Endothelial cell (in vitro differentiated cells): ENCODE measurements at regions not wholly inside any gene's neighbourhood (a gene's known extent, or its start where the extent isn't known, plus 50 kb on each side); places are given as distances from the start of the nearest gene placed in this dataset.

Experiments
- DNase-seq: peaks from one replicate; pipeline ENCODE4 v3.0.0; 2021; ENCODE audit warnings: low spot score
- H3K27ac Mint-ChIP-seq: one replicate; pipeline ENCODE4 v1.8.0; 2021; ENCODE audit warnings: mixed read lengths, inconsistent platforms; ENCODE audit not compliant: unreplicated experiment
- H3K27me3 Mint-ChIP-seq: one replicate; pipeline ENCODE4 v1.8.0; 2021; ENCODE audit warnings: mild to moderate bottlenecking, moderate library complexity, mixed read lengths, inconsistent platforms; ENCODE audit not compliant: unreplicated experiment
- H3K36me3 Mint-ChIP-seq: one replicate; pipeline ENCODE4 v1.8.0; 2021; ENCODE audit warnings: mild to moderate bottlenecking, low read depth, mixed read lengths, inconsistent platforms; ENCODE audit not compliant: unreplicated experiment
- H3K4me1 Mint-ChIP-seq: one replicate; pipeline ENCODE4 v1.8.0; 2021; ENCODE audit warnings: mild to moderate bottlenecking, mixed read lengths, inconsistent platforms; ENCODE audit not compliant: unreplicated experiment
- H3K4me3 Mint-ChIP-seq: one replicate; pipeline ENCODE4 v1.8.0; 2021; ENCODE audit warnings: mild to moderate bottlenecking, mixed read lengths, inconsistent platforms; ENCODE audit not compliant: unreplicated experiment
- H3K9me3 Mint-ChIP-seq: one replicate; pipeline ENCODE4 v1.8.0; 2021; ENCODE audit warnings: mixed read lengths, inconsistent platforms; ENCODE audit not compliant: unreplicated experiment
- CTCF ChIP-seq: fragments of 200-600 bp; sonication (generic); IDR thresholded peaks from one replicate; pipeline ENCODE4 v1.5.0; 2021; ENCODE audit warnings: antibody characterized with exemption; ENCODE audit not compliant: unreplicated experiment

- Mint-ChIP-seq H3K27ac (no peak overlapping the region), H3K36me3 (no peaks in the 10 kb centered on the region), H3K4me1 (peaks cover 6% of the 10 kb centered on the region), H3K27me3 (peaks cover 1% of the 10 kb centered on the region), H3K4me3 (no peak overlapping the region), H3K9me3 (no peaks in the 10 kb centered on the region)
- no peak for DNase-seq
- no peak for TF ChIP-seq CTCF
Measured at GRCh38 chr18:10240973-10241372, 213.5 kb upstream of the APCDD1 start.

GRCh38 chr18:10241579-10241978 lies 212.9 kb upstream of the APCDD1 start:
- peaks cover 6% of the 10 kb centered on the region for H3K4me1 Mint-ChIP-seq
- peaks cover 1% of the 10 kb centered on the region for H3K27me3 Mint-ChIP-seq
- no peak overlapping the region for H3K27ac Mint-ChIP-seq
- no peaks in the 10 kb centered on the region for H3K9me3 Mint-ChIP-seq
- H3K4me3 Mint-ChIP-seq, result no peak overlapping the region
- no peak for DNase-seq
- no peak for TF ChIP-seq CTCF
- no peaks in the 10 kb centered on the region for H3K36me3 Mint-ChIP-seq

- H3K36me3 Mint-ChIP-seq, result no peaks in the 10 kb centered on the region
- no peaks in the 10 kb centered on the region for H3K9me3 Mint-ChIP-seq
- no peak overlapping the region for H3K27ac Mint-ChIP-seq
- no peak for DNase-seq
- no peak for TF ChIP-seq CTCF
- H3K4me1 Mint-ChIP-seq, result peaks cover 6% of the 10 kb centered on the region
- no peak overlapping the region for H3K4me3 Mint-ChIP-seq
- H3K27me3 Mint-ChIP-seq, result peaks cover 1% of the 10 kb centered on the region
Measured at GRCh38 chr18:10242936-10243680, 211.3 kb upstream of the APCDD1 start.

GRCh38 chr18:10244341-10244740 lies 210.1 kb upstream of the APCDD1 start:
- Mint-ChIP-seq H3K27me3 (no peaks in the 10 kb centered on the region), H3K27ac (no peak overlapping the region), H3K9me3 (no peaks in the 10 kb centered on the region), H3K4me3 (no peak overlapping the region), H3K36me3 (no peaks in the 10 kb centered on the region), H3K4me1 (peaks cover 6% of the 10 kb centered on the region)
- no peak for DNase-seq
- TF ChIP-seq CTCF, result no peak

- Mint-ChIP-seq H3K4me3 (no peak overlapping the region), H3K9me3 (no peaks in the 10 kb centered on the region), H3K4me1 (peaks cover 4% of the 10 kb centered on the region), H3K36me3 (no peaks in the 10 kb centered on the region), H3K27me3 (no peaks in the 10 kb centered on the region), H3K27ac (no peak overlapping the region)
- DNase-seq, result no peak
- no peak for TF ChIP-seq CTCF
Measured at GRCh38 chr18:10245031-10245845, 209.2 kb upstream of the APCDD1 start.
